NB4 (cell line): ENCODE measurements at regions not wholly inside any gene's neighbourhood (a gene's known extent, or its start where the extent isn't known, plus 50 kb on each side); places are given as distances from the start of the nearest gene placed in this dataset.

Experiments used
- DNase-seq: peaks from one replicate; pipeline ENCODE4 v3.0.0; 2010; ENCODE audit warnings: low read depth
- H3K4me3 ChIP-seq: one replicate; pipeline ENCODE4 v1.5.1; 2011; ENCODE audit warnings: mild to moderate bottlenecking, low read depth, low read length, moderate library complexity
- MYC ChIP-seq: IDR thresholded peaks from 2 replicates; pipeline ENCODE4 v1.6.1; 2011; ENCODE audit warnings: low read depth, low read length
- POLR2A ChIP-seq: IDR thresholded peaks from 2 replicates; pipeline ENCODE4 v1.6.1; 2011; ENCODE audit warnings: mild to moderate bottlenecking; ENCODE audit not compliant: insufficient read length; ENCODE audit errors: extremely low read depth
- TF ChIP-seq, protein P1 (sequence below): IDR thresholded peaks from one replicate; pipeline ENCODE4 v1.5.1; 2012; ENCODE audit warnings: low read depth, low read length
- TF ChIP-seq, protein P2 (sequence below): IDR thresholded peaks from 2 replicates; pipeline ENCODE4 v1.6.1; 2011; ENCODE audit warnings: low read depth, low read length

DNA sequence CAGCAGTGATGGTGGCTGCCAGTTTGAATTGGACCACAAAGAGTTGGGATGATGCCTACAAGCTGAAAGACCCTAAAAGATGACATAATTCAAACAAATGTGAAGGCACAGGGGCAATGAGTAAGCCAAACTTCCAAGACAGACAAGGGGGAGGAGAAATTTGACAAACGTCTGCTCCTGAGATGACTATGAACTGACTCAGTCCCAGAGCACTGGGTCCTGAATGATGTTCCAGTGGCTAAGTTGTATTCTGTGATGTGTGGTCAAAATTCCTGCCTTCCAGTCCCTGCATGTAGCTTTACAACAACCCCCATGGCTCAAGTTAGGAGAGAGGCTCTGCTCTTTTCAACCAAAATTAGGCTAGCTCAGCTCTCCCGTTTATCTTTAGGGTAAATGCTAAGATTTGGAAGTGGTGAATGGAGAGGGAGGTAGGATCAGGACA lies 86.1 kb upstream of the SIRPA start:
- TF ChIP-seq, protein P1, sequence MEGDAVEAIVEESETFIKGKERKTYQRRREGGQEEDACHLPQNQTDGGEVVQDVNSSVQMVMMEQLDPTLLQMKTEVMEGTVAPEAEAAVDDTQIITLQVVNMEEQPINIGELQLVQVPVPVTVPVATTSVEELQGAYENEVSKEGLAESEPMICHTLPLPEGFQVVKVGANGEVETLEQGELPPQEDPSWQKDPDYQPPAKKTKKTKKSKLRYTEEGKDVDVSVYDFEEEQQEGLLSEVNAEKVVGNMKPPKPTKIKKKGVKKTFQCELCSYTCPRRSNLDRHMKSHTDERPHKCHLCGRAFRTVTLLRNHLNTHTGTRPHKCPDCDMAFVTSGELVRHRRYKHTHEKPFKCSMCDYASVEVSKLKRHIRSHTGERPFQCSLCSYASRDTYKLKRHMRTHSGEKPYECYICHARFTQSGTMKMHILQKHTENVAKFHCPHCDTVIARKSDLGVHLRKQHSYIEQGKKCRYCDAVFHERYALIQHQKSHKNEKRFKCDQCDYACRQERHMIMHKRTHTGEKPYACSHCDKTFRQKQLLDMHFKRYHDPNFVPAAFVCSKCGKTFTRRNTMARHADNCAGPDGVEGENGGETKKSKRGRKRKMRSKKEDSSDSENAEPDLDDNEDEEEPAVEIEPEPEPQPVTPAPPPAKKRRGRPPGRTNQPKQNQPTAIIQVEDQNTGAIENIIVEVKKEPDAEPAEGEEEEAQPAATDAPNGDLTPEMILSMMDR = no peak
- no peak for TF ChIP-seq POLR2A
- no peak for DNase-seq
- H3K4me3 ChIP-seq = no peak overlapping the region

DNA sequence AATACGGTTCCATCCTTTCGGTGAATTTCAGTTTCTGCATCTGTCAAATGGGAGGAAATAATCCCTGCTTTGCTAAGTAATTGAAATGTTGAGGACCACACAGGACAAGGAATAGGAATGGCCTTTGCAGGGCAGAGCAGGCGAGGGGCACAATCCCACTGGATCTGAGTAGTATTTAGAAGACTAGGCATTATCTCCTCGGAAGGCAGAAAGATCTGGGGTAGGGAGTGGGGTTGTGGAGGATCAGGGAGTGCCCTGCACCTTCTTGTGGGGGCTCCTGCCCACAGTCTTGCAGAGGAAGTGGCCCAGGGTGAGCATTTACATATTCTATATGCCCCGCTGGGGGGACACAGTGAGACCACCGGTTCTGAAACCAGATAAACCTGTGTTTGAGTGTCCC lies 87.1 kb upstream of the SIRPA start:
- DNase-seq = no peak
- no peak overlapping the region for H3K4me3 ChIP-seq
- TF ChIP-seq, protein P2, sequence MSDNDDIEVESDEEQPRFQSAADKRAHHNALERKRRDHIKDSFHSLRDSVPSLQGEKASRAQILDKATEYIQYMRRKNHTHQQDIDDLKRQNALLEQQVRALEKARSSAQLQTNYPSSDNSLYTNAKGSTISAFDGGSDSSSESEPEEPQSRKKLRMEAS = no peak
- TF ChIP-seq MYC (no peak), POLR2A (no peak)
- TF ChIP-seq, protein P1 = no peak

DNA sequence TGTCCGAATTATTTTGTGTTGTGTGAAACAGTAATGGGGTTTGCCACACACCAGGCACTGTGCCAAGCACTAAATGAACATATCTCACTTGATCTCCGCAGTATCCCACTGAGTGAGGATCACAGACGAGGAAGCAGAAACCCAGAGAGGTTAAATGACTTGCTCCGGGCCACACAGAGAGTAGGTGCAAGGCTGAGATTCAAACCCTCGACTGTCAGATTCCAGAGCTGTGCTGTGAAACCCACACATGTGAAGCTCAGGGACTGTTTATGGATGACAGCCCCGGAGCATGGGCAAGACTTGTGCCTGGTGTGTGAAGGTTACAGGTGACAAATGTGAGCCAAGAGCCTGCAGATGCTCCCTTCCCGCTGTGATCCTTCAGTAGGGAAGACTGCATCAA lies 87.8 kb upstream of the SIRPA start:
- DNase-seq = no peak
- TF ChIP-seq, protein P2 = no peak
- TF ChIP-seq, protein P1 = no peak
- TF ChIP-seq POLR2A = no peak
- TF ChIP-seq MYC = no peak
- H3K4me3 ChIP-seq = no peak overlapping the region

DNA sequence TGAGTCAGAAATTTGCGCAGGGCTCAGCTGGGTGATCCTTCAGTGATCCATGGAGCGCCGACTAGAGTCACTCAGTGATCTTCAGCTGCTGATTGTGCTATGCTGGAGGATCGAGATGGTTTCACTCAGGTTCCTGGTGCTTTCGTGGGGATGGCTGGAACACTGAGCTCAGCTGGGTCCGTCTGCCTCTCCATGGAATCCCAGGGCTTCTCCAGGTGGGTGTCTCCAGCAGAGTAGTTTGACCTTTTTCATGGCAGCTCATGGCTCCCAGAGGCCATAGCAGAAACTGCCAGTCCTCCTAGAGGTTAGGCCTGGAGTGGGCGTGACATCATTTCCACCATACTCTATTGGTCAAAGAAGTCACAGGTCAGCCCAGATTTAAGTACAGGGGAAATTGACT lies 88.8 kb upstream of the SIRPA start:
- no peak for DNase-seq
- TF ChIP-seq, protein P1 = no peak
- TF ChIP-seq POLR2A (no peak), MYC (no peak)
- TF ChIP-seq, protein P2 = no peak
- no peak overlapping the region for H3K4me3 ChIP-seq

DNA sequence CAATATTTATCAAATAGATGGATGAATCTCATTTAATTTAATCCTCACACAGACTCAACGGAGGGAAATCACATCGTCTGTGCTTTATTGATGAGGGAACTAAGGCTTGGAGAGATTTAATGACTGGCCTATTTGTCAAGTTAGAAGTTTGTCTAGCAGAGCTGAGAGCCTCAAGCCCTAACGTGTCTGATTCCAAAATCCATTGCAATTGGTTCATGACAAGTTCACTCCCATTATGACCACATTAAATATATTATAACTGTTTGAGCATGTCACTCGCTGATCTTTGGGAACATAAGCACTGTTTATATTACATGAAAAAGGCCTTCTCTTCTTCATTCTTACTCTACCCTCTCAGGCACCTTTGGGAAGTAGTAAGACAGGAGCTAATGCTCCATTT lies 89.4 kb upstream of the SIRPA start:
- no peak for DNase-seq
- no peak for TF ChIP-seq MYC
- TF ChIP-seq, protein P1 = no peak
- TF ChIP-seq, protein P2 = no peak
- TF ChIP-seq POLR2A = no peak
- no peak overlapping the region for H3K4me3 ChIP-seq

DNA sequence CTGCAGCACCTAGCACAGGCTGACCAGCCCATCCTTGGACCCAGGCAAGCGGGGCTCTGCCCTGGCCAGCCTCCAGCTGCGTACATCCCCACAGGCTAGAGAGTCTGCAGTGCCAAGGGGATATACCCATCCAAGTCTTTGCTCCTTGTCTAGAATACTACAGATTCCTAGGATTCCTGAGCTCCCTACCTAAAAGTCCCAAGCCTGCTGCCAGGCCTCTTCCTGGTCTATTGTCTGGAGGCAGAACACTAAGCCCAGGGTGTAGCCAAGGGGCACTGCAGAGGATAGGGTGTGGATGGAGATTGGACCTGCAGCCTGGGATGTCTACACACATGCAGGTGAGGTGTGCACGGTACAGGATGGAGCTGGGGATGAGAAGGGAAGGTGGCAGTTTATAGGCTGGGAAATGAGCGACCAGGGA lies 90.0 kb upstream of the SIRPA start:
- TF ChIP-seq, protein P2 = no peak
- TF ChIP-seq MYC (no peak), POLR2A (no peak)
- TF ChIP-seq, protein P1 = no peak
- DNase-seq = no peak
- no peak overlapping the region for H3K4me3 ChIP-seq
